ENCODE measurements at regions not wholly inside any gene's neighbourhood (a gene's known extent, or its start where the extent isn't known, plus 50 kb on each side); places are given as distances from the start of the nearest gene placed in this dataset.

DNA sequence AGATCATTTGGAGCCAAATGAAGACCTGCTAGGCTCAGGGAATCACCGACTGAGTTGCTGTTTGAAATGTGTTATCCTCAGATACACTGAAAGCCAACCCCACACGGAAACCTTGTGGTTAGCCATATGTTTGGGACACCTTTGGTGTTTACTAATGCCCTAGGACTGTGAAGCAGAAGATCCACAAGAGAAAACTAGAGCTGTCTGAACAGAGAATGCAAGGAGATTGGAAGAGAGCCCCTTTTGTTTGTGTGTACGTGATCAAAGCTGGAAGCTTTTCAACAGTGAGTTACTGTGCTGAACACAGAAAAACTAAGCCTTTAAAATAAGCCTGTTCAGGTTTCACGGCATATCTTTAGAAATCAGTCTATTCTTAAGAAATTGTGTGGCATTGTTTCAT lies 908.2 kb upstream of the ADGRL2 start:
- H3K27ac ChIP-seq (replicated peaks in 1 of 4), result peak overlapping the region in 3 of 4 donors; percentile 1 to 38 (median 31)
- H3K9me3 ChIP-seq, result no peaks in the 10 kb centered on the region
- peaks cover 0 to 27% (median 20%) of the 10 kb centered on the region in 4 donors for H3K4me1 ChIP-seq
- no peak for DNase-seq (ENCODE audit: extremely low spot score)
- H3K36me3 ChIP-seq, result no peaks in the 10 kb centered on the region
- TF ChIP-seq EP300 (IDR thresholded peaks at IDR 0.05), result no peak
- TF ChIP-seq POLR2AphosphoS5 (IDR thresholded peaks at IDR 0.05), result no peak
- TF ChIP-seq, protein P1, sequence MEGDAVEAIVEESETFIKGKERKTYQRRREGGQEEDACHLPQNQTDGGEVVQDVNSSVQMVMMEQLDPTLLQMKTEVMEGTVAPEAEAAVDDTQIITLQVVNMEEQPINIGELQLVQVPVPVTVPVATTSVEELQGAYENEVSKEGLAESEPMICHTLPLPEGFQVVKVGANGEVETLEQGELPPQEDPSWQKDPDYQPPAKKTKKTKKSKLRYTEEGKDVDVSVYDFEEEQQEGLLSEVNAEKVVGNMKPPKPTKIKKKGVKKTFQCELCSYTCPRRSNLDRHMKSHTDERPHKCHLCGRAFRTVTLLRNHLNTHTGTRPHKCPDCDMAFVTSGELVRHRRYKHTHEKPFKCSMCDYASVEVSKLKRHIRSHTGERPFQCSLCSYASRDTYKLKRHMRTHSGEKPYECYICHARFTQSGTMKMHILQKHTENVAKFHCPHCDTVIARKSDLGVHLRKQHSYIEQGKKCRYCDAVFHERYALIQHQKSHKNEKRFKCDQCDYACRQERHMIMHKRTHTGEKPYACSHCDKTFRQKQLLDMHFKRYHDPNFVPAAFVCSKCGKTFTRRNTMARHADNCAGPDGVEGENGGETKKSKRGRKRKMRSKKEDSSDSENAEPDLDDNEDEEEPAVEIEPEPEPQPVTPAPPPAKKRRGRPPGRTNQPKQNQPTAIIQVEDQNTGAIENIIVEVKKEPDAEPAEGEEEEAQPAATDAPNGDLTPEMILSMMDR (IDR thresholded peaks at IDR 0.05), result no peak
- TF ChIP-seq POLR2A (IDR thresholded peaks at IDR 0.05; ENCODE audit: low read depth), result no peak
- intact Hi-C loops (cut with DNase I), result no loop called here
- WGBS, result 25% methylated on average over 4 of the region's 4 CpGs
- no peaks in the 10 kb centered on the region for H3K27me3 ChIP-seq
- H3K4me3 ChIP-seq, result no peak overlapping the region

- H3K27me3 ChIP-seq, result no peaks in the 10 kb centered on the region
- DNase-seq (ENCODE audit: extremely low spot score), result no peak
- no peak overlapping the region for H3K4me3 ChIP-seq
- TF ChIP-seq, protein P1 (IDR thresholded peaks at IDR 0.05), result no peak
- WGBS, result 64% methylated on average over 2 of the region's 2 CpGs
- peaks cover 0 to 27% (median 20%) of the 10 kb centered on the region in 4 donors for H3K4me1 ChIP-seq
- intact Hi-C loops (cut with DNase I), result no loop called here
- H3K27ac ChIP-seq (replicated peaks in 1 of 4), result no peak overlapping the region
- H3K36me3 ChIP-seq, result no peaks in the 10 kb centered on the region
- no peaks in the 10 kb centered on the region for H3K9me3 ChIP-seq
Observed at GRCh38 chr1:80891871-80892270, 908.9 kb upstream of the ADGRL2 start.

- peaks cover 0 to 7% (median 0%) of the 10 kb centered on the region in 4 donors for H3K4me1 ChIP-seq
- WGBS, result 37% methylated on average over 3 of the region's 3 CpGs
- no peak for TF ChIP-seq POLR2A (IDR thresholded peaks at IDR 0.05; ENCODE audit: low read depth)
- no peak for TF ChIP-seq POLR2AphosphoS5 (IDR thresholded peaks at IDR 0.05)
- H3K4me3 ChIP-seq, result no peak overlapping the region
- no peak overlapping the region for H3K27ac ChIP-seq (replicated peaks in 1 of 4)
- DNase-seq (ENCODE audit: extremely low spot score), result no peak
- intact Hi-C loops (cut with DNase I), result no loop called here
- H3K36me3 ChIP-seq, result no peaks in the 10 kb centered on the region
- H3K27me3 ChIP-seq, result no peaks in the 10 kb centered on the region
- no peaks in the 10 kb centered on the region for H3K9me3 ChIP-seq
Observed at GRCh38 chr1:80882553-80882952, 918.2 kb upstream of the ADGRL2 start.

DNA sequence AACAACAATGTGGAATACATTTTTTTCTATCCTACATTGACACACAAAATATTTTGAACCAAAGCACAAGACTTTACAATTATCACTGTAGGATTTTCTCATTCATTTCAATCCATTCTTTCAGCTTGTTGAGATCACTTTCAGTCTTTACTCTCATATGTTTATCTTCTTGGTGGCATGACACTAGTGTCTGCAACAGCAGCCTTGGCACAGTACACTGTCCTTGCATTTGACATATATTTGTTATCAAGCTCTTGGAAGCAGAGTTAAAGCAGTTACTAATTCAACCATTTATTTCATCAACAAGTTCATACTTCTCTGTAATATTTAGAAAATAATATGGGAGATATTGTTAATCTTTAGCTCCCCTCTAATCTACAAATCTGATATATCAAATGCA lies 922.4 kb upstream of the ADGRL2 start:
- intact Hi-C loops (cut with DNase I), result no loop called here
- Histone ChIP-seq H3K27me3 (no peaks in the 10 kb centered on the region), H3K4me3 (no peak overlapping the region), H3K27ac (replicated peaks in 1 of 4) (no peak overlapping the region), H3K36me3 (no peaks in the 10 kb centered on the region), H3K9me3 (no peaks in the 10 kb centered on the region), H3K4me1 (peaks cover 0 to 7% (median 0%) of the 10 kb centered on the region in 4 donors)
- DNase-seq (ENCODE audit: extremely low spot score), result no peak
- TF ChIP-seq POLR2AphosphoS5 (IDR thresholded peaks at IDR 0.05) (no peak), POLR2A (IDR thresholded peaks at IDR 0.05; ENCODE audit: low read depth) (no peak), EP300 (IDR thresholded peaks at IDR 0.05) (no peak)
- TF ChIP-seq, protein P1 (IDR thresholded peaks at IDR 0.05), result no peak

DNA sequence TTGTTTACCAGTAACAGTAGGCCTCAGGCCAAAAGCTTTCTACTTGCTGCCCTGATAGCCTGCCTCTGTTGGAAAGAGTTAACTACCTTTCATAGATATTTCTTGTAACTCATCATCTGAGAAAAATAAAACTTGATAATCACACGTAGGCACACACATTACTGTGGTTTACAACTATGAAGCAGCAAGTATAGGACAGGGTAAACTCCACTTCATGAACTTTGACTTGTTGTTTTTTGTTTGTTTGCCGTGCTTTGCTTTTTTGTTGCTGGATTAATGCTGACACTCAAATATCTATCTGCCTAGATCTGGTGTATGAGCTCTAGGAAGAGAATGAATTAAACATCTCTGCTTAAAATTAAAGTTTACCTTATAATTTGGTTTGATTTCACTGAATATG lies 924.7 kb upstream of the ADGRL2 start:
- no peak overlapping the region for H3K27ac ChIP-seq (replicated peaks in 1 of 4)
- H3K27me3 ChIP-seq, result no peaks in the 10 kb centered on the region
- H3K4me1 ChIP-seq, result no peaks in the 10 kb centered on the region
- no peak overlapping the region for H3K4me3 ChIP-seq
- intact Hi-C loops (cut with DNase I), result no loop called here
- no peaks in the 10 kb centered on the region for H3K9me3 ChIP-seq
- TF ChIP-seq, protein P1 (IDR thresholded peaks at IDR 0.05), result no peak
- TF ChIP-seq EP300 (IDR thresholded peaks at IDR 0.05), result no peak
- no peak for TF ChIP-seq POLR2AphosphoS5 (IDR thresholded peaks at IDR 0.05)
- TF ChIP-seq POLR2A (IDR thresholded peaks at IDR 0.05; ENCODE audit: low read depth), result no peak
- DNase-seq (ENCODE audit: extremely low spot score), result no peak
- H3K36me3 ChIP-seq, result no peaks in the 10 kb centered on the region
- WGBS, result 87% methylated on average over 2 of the region's 2 CpGs
